D341Med (cell line): ENCODE measurements at regions not wholly inside any gene's neighbourhood (a gene's known extent, or its start where the extent isn't known, plus 50 kb on each side); places are given as distances from the start of the nearest gene placed in this dataset.
"Not testable (repeated sequence)": the region's sequence is repeated elsewhere in the genome, so short reads cannot be mapped to it uniquely, and the experiment has no call there.

Source experiments
- DNase-seq: peaks from one replicate; pipeline ENCODE4 v3.0.0; 2012; ENCODE audit warnings: low spot score

DNA sequence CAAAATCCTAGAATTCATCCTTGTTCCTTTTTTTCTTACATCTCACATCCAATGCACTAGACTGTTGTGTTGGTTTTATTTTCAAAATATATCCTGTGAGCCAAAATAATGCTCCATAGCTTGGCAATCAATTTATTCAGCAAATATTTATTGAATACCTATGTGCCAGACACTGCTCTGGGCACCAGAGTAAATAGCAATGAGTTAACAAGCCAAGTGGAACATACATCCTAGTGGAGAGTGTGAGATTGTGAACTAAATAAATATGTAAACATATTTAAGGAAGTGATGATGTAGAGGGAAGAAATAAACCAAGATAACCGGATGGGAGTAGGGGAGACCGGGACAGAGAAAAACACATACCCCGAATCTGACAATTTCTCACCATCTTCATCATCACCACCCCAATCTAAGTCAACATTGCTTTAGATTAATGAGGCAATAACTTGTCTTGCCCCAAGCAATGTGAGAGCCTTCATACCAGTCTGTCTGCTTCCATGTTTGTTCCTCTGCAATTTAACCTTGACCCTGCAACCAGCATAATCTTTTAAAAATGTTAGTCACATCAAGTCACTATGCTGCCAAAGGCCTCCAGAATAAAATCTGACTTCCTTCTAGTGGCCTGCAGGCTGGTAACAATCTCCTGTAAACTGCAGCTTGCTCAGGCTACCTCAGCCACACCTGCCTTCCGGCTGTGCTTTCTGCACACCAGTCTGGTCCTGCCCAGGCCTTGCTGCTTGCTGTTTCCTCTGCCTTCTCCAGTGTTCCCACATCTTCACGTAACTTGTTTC is 199.2 kb downstream of the DLEU7 start:
- DNase-seq, result no peak

DNA sequence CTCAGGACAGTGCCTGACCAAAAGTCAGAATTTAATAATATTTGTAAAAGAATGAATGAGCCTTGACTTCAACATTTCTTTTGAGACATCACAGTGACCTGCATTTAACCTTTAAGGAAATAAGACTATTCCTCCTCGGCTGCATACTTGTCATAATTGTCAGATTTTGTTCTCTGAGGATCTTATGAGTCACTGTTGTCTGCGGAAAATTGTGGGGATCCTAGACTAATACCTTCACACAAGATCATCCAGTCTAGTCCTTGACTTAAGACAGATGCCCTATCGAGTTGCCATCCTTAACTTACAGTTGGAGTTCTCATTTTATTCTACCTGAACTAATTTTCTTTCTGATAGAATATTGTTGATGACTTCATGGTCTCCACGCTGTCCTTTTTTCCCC is 198.4 kb downstream of the DLEU7 start:
- DNase-seq, result no peak

DNA sequence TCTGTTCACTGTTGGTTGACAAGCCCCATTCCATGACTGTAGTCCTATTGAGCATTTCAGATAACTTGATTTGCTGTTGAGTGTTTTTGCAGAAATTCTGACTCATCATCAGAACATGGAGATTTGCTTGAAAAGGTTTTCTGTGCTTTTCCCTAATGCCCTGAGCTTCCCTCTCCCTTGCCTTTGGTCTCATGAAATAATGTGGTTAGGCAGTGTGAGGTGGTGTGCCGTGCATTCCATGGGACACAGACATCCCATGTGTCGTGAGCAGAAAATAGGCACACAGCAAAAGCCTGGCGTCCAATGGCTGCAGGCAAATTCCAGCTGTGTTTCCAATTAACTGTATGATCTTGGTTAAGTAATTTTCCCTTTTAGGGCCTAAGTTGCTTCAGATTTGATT is 197.4 kb downstream of the DLEU7 start:
- DNase-seq, result no peak

DNA sequence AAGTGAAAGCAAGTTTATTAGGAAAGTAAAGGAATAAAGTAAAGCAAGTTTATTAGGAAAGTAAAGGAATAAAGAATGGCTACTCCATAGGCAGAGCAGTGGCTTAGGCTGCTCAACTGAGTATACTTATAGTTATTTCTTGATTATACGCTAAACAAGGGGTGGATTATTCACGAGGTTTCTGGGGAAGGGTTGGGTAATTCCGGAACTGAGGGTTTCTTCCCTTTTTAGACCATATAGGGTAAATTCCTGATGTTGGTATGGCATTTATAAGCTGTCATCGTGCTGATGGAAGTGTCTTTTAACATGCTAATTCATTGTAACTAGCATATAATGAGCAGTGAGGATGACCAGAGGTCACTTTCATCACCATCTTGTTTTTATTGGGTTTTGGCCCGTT is 194.3 kb downstream of the DLEU7 start:
- DNase-seq, result no peak

DNA sequence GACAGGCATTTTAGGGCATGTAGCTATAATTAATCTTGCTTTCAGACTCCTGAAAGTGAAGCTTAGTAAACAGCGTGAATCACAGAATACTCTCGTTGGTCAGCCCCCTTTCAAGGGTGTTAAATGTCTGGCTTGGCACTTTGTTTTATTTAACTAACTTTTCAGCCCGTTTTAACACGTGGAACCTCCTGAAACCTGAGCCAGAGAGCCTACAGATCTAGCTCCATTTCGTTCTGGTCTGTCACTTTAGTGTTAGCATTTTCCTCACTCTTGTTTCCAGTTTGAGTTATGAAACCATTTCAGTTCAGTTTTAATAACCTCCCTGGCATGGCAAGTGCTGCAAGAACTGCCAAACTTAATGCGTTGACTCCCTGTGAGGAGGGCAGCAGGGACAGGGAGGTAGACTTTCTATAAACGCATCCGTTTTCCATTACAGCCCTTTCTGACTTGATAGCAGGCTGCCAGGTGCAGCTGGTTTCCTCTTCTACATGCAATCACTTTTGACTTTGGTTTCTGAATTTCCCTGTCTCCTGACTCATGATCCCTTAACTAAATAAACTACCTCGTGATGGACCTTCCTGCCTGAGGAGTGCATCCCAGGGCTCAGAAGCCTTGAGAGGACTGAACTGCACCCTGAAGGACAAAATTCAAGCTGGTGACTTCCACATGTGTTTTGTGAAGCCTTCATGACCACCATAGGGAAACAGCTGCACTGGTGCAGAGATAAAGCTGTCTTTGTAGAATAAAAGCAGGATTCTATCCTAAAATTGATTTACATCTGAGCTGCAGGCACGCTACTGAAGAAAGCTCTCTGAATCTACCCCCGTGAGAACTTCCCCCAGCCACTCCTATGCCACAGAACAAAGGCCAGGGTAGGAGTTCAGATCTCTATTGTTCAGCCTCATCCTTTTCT is 192.6 kb downstream of the DLEU7 start:
- no peak for DNase-seq

DNA sequence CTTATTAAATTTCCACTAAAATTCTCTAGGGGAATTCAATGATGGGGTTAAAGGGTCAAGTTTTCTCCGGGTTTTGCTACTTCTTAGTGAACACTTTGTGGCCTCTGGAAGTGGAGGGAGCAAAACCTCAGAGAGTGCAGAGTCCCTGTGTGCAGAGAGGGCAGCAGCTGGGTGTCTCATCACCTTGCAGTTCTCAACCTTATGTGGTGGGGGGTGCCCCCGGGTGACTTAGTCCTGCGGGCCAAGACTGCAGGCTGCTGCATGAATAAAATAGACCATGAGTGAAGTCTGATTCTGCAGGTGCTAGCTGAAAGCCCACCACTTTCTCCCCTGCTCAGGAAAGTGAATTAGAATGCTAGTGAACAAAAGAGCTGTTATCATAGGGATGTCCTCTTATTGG is 191.6 kb downstream of the DLEU7 start:
- no peak for DNase-seq

DNA sequence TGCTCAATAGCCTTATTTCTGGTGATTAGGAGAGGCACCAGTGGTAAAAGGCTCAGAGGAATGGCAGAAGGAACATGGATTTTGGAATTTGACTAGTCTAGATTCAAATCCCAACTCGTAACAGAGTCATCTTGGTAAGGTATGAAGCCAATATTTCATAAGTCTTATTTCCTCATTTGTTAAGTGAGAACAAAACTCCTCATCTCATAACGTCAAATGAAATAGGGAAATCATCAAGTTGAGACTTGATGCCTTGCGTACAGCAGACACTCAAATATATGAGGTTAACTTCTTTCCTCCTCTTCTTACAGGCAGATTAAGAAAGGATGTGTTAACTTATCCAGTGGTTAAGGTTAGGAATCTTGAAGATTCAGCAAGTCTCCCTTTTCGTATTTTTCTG is 189.2 kb downstream of the DLEU7 start:
- no peak for DNase-seq

DNA sequence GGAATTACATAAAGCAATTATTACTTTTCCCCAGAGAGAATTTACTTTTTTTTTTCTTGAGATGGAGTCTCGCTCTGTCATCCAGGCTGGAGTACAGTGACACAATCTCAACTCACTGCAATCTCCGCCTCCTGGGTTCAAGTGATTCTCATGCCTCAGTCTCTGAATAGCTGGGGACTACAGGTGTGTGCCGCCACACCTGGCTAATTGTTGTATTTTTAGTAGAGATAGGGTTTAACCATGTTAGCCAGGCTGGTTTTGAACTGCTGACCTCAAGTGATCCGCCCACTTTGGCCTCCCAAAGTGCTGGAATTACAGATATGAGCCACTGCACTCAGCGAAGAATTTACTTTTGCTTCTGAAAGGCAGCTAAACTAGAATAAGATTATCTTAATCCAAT is 181.6 kb downstream of the DLEU7 start:
- DNase-seq, result not testable (repeated sequence)

DNA sequence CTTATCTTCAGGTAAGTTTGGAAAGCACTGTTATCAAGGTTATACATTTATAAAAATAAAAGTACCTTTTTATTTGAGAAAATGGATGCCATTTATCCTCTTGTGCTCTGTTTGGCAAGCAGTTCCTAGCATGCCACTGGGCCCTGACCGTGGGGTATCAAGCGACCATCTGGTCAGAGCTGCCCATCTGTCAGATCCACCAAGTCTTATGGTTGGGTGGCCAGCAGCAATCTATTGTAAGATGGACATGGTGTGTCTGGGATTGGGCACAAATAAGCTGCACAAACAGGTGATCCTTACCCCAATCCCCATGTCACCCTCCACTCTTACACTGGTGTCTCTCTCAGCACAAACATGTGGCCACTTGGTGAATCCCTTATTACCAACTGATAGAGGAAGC is 178.5 kb downstream of the DLEU7 start:
- no peak for DNase-seq

DNA sequence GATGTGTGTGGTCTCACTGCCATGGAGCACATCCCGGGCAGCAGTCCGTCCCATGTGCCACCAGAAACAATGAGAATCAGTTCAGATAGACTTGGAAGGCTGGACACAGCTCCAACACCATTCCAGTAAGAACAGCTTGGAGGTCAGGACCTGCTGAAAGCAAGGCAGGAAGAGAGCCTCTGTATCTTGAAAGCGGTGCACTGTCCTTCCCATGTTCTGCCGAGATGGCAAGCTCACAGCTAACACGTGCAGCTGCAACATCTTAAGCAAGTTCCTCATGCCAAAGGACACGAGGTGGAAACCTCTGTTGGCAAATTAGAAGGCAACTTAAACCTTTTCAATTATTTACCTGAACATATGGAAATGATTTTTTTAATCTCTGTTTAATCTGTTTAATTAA is 175.4 kb downstream of the DLEU7 start:
- DNase-seq, result no peak

DNA sequence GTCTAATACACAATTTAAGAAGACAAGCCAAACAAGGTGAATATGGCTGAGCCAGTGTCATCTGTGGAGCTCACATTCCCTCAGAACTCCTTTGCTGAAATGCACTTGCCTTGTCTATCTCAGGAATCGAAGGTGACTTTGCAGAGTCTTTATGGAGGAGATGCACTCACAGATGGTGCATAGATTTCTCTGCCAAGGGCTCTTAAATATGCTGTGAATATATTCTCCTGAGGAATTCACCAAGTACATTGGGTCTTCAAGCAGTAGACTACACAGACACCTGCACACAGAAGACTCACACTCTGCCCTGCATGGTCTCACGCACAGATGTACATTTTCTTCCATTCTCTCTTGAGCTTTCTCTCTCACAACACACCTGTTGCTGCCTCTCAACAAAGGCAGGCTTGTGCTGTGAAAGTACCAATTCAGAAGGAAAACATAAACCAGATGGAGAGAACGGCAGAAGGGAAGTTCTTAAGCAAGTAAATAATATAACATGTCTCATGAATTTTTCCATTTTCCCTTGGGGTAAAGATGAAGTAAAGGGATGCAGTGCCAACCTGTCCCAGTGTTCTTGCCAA is 174.7 kb downstream of the DLEU7 start:
- DNase-seq, result no peak

DNA sequence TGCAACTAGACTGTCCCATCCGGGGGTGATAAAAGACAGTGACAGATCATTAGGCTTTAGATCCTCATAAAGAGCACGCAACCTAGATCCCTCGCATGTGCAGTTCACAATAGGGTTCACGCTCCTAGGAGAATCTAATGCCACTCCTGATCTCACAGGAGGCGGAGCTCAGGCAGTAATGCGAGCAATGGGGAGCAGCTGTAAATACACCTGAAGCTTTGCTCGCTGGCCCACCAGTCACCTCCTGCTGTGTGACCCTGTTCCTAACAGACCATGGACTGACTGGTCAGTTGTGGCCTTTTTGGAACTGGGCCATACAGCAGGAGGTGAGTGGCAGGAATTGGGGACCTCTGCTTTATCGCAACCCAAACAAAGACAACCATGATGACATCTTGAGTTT is 173.2 kb downstream of the DLEU7 start:
- DNase-seq, result no peak

DNA sequence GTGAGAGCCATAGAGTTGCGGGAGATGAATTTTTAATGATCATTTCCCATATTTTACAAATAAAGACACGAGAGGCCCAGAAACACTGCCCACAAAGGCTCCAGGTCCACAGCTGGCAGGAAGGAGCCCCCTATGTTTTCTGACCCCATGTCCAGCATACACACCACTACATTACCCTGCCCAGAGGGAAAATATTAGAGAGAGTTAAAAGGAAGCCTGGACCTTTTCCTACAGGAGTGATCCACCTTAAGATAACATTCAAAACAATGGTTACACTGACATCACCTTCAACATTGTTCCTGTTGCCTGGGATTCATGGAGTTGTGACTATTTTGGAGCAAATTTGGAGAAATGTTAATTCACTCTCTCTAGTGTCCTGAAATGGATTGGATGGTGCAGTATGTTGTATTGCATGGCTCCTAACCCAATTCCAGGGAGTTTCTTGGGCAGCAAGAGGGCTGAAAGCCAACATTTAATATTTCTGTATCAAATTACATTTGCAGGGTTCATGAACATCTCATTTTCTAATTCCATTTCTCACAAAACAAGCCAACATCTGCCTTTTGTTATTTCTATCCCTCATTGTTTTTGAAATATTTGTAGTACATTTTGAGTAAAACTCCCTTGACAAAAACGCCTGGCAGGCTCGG is 172.5 kb downstream of the DLEU7 start:
- no peak for DNase-seq

DNA sequence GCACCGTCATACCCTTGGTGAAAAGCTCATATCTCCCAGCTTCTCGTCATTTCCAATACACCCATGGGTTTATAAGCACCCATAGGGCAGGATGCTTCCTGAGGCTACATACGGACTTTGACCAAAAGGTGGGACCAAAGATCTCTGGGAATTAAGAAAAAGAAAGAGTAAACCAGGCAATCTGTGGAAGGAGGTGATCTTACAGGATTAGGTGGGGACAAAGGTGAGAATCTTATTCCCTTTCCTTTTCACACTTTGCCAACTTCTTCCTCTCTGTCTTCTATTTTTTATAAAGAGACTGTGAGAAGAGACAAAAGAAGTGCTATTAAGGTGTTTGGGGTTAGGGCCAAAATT is 172.0 kb downstream of the DLEU7 start:
- no peak for DNase-seq

DNA sequence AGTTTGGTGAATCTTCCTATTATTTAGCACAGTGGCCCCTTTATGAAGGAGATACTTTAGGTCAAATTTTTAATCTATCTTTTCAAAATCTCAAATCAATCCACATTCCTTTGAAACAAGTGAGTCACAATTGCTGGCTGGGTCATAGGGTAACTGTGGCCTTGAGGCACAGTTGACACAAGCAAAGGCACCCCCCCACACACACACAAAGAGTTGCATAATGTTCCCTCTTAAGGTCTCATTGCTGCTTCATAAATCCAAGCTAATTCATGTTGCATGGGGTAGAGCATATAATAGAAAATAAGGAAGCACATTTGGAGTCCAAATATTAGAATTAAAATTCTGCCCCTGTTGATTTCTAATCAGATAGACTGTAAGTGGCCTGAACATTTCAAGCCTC is 171.5 kb downstream of the DLEU7 start:
- DNase-seq, result no peak

DNA sequence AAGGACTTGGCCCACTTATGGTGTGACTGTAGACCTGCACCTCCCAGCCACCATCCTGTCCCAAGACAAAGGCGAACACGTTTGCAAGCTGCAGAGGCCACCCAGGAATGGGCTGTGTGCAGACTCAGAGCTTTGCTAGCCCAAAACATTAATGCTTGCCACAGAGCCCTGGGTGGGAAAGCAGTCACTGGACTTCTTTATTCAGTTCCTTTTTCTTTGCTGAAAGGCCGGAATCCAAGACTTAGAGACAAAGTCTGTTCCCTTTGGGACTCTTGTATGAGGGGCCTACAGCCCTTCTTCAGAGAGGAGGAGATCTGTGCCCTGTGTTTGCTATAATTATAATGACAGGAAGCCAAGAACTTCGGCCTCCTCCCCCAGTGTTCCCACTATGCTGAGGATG is 167.8 kb downstream of the DLEU7 start:
- DNase-seq, result no peak

DNA sequence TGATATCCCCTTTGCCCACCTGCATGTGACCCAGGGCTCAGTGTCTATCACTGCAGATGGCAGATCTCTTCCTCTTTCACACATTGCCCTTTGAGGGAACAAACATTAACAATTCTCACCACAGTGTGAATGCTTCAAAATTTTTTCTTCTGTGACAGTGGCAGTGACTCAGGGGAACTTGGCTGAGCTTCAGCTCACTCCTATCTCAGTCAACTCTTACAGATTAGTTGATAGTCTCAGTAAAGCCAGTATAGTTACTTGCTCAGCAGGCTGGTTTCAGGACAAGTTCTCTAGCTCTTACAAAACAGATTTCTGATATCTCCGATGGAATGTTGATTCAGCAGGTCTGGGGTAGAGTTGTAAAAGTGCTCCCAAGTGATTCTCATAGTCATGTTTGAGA is 166.9 kb downstream of the DLEU7 start:
- no peak for DNase-seq

DNA sequence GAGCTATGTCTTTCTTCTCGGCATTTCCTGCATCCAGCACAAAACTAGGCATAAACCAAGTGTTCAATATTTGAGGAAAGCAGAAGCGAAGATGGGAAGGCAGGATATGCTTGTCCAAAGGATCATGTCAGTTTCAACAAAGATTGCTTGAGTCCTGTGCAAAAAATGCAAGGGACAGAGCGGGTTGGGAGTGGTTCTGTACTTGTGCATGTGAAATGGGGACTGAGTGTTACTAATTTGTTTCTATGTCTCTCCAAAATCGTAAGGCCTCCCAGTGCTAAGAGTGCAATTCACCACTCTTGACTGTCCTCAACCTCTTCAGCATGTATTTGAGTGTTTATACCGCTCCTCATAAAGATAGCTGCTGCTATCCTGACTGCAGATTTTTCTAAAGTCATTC is 166.2 kb downstream of the DLEU7 start:
- DNase-seq, result no peak

DNA sequence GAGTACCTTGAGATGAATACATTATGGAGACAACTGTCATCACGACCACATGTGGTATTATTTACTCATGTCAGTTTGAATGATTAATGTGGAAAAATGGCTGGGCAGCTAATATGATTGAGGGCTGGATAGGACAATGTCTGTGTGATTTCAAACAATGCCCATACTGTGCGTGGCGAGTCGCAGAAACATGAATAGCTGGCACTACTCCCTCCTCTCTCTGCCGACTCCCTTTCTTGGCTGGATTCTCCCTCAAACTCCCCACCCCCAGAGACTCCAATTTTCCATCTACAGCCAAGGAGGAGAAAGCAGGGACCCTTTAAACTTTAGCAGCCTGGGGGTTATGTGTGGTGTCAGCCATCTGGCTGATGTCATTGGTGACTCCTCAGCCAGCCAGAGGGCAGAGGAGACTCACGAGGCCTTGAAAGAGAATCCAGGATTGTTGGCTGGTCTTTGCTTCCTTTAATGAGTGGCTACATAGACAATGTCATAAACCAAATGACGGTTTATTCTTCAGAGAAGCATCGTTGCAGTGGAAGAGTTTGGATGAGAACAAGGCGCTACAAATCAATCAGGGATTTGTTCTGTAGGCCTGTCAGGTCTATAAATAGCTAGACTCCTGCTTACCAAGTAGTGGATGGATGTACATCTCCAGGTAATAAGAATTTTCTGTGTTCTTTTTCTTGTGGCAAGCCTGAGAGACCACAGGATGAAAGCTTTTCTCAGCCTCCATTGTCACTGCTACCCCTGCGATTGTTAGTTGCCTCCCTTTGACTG is 165.6 kb downstream of the DLEU7 start:
- no peak for DNase-seq

DNA sequence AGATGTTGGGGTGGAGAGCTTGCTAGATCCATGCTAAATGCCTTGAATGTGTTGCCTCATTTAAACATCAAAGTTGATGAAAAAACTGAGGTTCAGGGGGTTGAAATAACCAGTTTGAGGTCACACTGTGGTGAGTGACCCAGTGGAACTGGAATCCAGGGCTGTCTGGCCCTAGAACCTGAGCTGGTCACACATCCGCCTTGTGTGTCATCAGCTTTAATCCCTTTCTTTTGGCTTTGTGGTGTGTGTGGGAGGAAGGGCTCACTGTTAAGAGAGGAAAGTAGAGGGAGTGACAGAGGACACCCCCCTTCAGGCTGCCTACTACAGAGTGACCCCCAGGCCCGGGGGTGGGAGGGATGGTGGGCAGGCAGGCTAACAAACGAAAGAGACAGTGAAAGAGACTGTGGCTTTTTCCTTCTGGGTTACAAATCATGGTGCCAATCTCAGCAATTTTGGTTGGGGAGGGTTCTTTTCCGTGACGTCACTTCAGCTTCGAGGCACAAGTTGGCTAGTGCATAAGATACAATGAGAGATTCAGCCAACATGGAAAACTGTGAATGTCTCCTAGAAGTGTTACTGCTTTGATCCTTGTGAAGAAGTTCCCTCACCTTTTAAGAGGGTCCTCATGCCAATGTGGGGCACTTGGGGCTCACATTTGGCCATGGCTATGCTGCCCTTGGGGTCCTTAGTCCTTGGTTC is 164.9 kb downstream of the DLEU7 start:
- DNase-seq, result no peak

DNA sequence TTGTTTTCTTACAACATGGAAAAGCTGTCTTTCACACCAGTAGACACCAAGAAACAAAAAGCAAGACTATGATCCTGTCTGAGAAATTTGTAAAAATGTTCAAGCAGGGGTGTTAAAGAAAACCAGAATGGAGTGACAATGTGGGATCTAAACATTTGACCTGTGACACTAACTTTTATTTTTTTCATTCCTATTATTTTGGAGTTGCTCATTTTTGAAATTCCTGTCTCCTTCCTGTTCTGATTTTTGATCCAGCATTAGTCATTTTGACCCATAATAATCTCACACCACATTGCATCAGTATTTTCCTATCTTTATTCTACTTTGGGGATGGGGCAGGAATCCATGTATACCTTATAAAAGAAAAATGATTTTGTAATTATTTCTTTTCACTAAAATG is 164.2 kb downstream of the DLEU7 start:
- no peak for DNase-seq
